CD4-positive, alpha-beta T cell treated with Interleukin-4 for 4 hours (primary cell): ENCODE measurements at regions not wholly inside any gene's neighbourhood (a gene's known extent, or its start where the extent isn't known, plus 50 kb on each side); places are given as distances from the start of the nearest gene placed in this dataset.

ENCODE experiments used
- DNase-seq: peaks from one replicate; pipeline ENCODE4 v3.0.0-alpha.2; 2020

DNA sequence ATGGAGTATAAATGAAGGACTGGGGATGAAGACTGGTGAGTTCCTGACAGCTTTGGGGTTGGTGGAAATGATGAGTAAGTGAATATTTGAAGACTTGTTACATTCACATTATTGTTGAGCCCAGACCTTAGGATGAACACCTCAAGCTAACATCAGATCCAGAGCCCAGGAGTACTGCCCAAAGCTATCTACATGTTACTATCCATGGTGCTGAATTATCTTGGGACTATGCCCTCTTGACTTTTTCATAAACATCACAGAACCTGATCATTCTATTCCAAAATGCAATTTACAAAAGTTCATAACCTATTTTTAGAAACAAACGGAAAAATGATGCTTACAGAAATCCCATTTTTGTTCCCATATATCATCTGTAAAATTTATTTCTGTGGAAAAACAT is 613.3 kb downstream of the TUSC7 start:
- no peak for DNase-seq

GRCh38 chr3:117346901-117347300 is 637.3 kb downstream of the TUSC7 start:
- DNase-seq = no peak

DNA sequence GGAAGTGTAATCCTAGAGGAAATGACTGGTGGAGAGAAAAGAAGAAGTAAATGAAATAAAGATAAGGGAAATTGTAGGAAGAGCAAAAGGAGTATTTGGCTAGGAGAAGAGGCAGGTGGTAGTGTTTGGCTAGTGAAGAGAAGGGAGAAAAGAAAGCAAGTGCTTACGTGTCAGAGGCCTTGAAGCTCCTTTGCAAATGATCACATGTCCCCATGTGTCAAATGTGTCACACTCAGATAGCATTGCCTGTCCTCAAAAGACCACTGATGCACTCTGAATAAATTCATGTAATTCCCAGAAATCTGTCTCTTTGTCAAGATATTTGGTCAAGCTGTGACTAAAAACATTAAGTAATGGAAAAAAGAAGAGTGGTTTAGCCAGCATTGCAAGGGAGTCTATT is 639.3 kb downstream of the TUSC7 start:
- DNase-seq = no peak

DNA sequence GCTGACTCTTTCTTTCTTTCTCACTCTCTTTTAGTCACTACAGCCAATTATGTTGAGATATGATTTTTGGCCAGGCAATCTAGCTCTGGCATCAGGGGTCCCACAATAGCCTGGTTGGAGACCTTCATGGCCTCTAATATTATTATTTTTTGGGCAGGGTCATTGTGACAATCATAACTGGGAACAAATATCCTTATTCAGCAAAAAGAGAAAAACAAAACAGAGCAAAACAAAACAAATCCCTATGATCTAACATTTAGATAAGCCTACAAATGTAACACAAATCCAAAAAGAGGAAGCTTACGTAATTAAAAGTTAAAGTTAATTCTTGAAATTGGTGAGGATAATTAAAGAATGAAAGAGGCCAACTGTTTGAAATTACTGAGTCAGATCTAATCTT is 640.0 kb downstream of the TUSC7 start:
- DNase-seq = no peak

DNA sequence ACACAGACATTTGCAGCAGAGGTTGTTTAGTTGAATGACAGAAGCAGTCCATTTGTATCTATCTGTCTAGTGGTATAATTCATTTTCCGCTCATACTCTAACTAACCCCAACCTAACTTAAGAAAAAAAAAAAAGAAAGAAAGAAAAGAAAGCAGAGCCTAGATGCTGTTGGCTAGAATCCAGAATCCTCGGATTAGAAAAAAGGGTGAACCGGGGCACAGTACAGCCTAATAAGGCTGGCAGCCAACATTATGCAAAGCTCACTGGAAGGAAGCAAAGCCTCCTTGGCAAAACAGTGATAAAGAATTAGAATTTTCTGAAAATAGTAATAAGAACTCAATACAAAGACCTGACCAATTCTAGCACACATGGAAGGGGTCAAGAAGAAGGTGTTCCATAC is 640.8 kb downstream of the TUSC7 start:
- DNase-seq = no peak

GRCh38 chr3:117355566-117355965 is 646.0 kb downstream of the TUSC7 start:
- DNase-seq = no peak

DNA sequence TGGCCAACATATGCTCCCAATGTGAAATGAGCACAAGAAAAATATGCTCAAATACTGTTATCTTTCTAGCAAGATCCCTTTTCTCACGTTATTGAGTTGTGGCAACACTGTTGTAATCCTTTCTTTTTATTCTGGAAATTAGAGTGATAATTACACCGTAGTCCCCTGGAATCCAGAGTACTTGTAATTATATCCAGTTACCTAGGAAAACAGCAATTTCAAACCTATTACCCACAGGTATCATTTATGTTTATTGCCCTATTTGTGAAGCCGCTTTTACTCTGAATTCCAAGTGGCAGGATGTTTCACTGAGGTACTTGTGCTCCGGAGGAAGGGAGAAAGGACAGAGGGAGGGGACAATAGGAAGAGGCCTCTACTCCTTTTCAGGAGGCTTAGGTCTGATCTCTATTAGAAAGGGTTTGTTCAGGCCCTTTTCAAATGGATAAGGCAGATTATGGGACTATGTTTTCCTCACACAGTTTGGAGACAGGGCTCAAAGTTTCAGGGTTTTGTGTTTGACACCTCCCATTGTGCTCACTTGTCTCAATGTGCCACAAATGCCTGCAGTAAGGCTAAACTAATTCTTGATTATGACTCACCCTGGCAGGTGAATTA is 646.6 kb downstream of the TUSC7 start:
- DNase-seq = no peak

DNA sequence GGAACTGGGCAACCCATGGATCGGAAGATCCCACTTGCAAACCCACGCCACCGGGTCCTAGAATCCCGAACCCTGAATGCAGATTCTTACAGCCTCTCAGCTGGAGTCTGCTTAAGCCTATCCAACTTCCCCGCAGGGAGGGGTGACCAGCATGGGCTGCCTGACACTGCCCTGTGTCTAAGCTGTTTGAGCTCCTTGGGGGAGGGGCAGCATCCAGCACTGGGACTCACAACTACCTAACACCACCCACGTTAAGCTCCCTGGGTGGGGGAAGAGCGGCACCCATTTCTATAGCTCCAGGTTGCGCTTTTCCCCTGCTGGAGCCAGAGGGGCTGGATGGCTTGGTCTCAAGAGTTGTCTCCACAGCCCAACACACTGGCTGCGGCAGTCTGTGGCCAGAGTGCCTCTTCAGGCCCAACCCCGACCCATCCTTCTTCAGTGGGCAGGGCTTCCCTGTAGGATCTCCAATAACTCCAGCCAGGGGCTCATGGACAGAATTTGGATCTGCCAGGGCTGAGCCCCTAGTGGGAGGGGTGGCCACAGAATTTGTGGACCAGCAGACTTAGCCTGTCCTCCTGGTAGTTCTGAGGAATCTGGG is 649.2 kb downstream of the TUSC7 start:
- DNase-seq = no peak

DNA sequence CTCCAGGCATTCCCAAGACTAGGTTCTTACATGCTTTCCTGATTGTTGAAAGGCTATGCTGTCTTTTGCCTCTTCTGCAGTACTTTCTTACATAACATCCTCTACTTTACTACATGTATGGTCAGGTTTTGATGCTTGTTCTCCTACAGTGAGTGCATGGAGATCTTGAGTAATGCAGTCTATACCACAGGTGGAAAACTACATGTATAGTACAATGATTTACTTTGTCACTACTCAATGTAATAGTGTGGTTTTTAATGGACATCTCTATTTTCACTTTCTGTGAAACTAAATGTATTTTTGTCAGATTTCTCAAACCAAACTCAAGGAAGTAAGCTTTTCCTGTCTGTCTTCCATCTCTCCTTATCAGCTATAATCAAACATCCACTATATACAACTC is 657.0 kb downstream of the TUSC7 start:
- no peak for DNase-seq

DNA sequence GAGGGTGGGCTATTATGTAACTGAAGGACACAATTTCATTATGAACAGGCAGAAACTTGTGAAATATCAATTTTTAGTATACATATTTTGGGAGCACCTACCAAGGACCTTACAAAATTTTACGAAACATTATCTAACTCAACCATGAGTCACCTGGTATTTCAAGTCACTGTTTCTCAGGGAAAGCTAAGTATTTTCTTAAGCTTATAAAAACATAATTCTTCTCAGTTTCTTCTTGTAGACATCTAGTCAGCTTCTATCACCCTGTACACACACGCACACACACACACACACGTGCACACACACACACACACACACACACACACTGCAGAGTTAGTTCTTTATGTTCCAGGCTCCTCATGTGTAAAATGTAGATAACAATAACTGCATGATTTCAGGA is 658.3 kb downstream of the TUSC7 start:
- DNase-seq = no peak

DNA sequence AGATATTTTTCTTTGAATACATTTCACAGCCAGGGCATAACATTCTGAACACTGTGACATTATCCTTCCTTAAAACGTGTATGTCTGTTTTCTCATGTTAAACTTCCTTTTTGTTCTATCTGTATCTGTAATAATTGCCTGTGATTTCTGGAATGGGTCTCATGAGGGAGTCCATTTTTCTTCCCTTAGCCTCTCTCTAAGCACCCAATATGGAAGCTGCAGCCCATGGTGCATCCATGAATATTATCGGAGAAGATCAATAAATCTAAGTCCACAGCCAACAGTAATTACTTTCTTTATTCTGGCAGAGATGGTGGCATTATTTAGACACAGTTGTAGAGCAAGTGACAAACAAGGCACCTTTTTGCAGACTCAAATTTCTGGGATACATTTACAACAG is 671.1 kb downstream of the TUSC7 start:
- DNase-seq = no peak

DNA sequence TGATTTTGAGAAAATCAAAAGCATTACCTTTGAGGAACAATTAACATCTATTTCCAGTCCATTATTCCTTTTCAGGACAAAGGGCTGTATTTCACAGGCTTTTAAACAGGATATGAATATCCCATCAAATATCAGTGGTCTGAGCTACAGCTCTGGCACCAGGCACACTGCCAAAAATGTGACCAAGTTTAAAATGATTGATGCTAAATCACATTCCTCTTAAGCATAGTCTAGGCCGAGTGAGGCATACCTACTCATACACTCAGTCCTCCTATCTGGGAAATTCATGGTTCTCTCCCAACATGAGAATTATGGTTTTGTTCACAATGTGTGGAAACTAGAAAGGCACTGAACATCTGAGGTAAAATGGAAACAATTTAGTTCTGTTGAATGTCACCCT is 683.5 kb downstream of the TUSC7 start:
- DNase-seq = no peak

DNA sequence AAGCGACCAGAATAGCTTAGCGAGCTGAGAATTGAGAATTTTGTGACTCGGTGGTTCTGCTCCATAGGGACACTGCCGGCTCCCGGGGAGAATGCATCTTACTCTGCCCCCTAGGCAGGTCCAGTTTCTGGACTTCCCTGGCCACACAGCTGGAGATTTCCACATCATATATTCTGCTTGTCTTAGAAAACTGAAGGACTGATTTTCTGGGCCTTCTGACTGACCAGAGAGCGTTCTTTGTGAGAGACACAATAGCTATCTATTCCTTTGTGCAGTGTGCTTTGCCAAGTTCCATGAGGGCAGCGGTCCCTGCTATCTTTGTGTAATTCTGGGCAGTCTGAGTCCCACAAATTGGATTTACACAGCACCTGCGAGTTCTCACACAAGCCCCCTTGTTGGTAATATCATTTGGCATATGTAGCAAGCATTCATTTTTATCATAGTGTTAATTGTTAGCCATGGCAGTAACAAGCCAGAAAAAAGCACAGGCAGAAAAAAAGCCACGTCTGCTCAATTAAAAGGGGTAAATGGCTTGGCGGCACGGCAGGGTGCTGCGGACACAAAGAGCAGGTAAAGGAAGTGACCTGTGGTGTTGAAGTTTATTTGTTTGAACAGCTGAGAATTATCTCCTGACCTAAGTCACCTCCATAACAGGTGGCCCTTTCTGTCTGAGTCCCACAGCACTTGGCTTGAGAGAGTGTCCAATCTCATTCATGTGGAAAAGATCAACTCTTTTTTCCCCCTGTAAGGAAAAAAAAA is 688.7 kb downstream of the TUSC7 start:
- no peak for DNase-seq

DNA sequence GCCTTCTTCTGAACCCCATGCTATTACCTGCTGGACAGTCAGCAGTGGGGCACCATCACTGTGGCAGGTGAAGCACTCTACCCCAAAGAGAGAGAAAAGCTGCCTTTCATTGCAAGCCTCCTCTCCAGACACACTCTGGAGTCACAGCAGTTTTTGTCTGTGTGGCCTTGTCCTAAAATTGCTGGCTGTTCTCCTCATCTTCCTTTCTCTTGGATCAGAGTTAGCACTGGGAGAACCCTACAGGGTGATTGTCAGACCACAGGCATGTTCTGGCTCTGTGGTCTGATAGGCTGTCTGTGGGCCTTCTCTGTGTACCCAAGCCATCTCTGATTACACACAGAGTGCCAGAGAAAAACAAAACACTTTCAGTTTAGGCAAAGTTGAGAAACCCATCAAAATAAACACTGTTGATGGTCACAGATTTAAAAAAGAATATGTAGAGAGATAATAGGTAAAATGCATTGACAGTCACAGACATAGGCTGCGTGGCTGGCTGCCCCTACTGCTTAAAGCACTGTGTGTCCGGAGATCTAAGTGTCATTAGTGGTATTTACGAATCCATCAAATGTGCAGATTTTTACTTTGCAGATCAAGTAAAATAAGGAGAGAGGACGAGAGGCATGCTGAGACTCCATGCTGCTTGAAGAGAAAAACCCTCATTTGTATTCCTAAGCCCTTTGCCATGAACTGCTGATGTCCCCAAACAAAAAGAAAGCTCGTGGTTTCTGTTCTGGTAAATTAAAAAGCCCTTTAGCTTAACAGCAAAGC is 689.9 kb downstream of the TUSC7 start:
- no peak for DNase-seq

GRCh38 chr3:117400303-117400702 is 690.7 kb downstream of the TUSC7 start:
- no peak for DNase-seq

GRCh38 chr3:117404141-117404540 is 694.6 kb downstream of the TUSC7 start:
- no peak for DNase-seq

- no peak for DNase-seq
These were observed 695.2 kb downstream of the TUSC7 start for GRCh38 chr3:117404730-117405129.

GRCh38 chr3:117405359-117405758 is 695.8 kb downstream of the TUSC7 start:
- DNase-seq = no peak

DNA sequence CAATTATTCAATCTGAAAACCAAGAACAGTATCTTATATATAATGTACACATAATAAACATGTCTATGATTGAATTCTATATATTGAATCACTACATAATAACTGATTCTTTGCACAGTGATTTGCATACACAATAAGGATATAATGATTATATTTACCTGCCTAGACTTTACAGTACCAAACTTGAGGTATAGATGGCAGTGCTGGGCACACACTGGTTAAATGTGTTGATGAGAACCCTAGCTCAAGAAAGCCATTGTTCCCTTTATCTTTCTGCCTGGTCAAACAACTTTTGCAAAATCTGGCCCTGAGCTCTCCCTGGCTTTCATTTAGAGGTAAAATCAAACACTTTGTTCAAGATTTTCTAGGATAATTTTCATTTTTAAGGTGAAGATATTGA is 697.7 kb downstream of the TUSC7 start:
- DNase-seq = no peak

DNA sequence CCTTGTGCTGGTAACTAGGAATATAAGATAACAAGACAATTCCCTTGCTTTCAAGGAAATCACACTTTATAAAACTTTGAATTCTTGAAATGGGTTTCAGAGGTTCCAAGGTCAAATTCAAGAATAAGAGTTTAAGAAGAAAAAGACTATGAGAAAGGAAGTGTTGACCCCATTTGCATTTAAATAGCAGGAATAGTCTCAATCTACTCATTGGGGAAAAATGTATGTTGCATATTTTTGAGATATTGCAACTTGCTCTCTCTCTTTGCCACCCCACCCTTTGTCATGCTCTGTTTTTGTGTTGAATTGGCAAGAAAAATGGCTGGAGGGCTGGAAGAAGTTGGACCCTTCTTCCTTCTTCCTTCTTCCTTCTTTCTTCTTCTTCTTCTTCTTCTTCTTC is 699.2 kb downstream of the TUSC7 start:
- no peak for DNase-seq

DNA sequence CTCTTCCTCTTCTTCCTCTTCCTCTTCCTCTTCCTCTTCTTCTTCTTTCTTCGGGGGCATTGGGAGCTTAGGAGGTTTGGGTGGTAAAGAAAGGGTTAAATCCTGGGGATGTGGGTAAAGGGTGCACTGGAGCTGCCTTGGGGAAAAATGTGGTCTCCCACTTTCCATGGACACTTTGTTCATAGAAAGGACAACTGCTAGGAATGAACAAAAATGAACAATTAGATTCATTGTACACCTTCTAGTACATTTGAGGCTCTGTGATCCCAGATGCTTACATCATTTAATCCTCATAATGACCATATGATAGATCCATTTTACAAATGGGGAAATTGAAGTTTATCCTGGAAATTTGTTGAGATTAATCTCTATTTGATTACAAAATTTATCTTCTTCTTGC is 699.7 kb downstream of the TUSC7 start:
- no peak for DNase-seq

DNA sequence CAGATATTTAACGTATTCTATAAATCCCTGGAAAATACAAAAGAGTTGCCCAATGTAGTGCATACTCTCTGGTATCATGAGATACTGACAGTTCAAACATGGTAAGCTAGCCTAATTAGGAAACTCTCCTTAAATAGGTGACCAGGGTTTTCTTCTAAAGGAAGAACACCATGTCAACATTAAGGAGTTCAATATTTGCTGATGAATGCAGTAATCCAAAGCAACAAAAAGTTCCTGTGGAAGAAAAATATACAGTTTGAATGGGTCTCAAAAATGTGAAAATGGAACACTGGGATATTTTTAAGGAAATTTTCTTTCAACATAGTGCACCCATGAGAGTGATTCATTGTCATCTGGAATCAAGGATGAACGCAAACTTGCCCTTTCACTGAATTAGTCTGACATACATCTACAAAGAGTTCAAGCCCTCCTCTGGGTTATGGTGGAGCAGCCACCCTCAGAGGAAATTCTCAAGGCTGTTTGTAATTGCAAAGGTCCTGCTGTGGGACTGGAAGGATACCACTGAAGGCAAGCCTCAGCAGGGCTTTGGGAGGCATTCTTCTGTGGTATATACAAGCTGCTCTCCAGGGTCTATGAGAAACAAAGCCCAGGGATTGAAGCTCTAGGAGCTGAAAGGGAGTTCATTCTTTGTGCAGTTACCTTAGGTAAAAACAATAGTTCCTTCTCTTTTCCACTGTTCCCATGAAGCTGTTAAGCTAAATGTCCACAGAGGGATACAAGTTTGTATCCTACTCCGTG is 700.3 kb downstream of the TUSC7 start:
- DNase-seq = no peak

DNA sequence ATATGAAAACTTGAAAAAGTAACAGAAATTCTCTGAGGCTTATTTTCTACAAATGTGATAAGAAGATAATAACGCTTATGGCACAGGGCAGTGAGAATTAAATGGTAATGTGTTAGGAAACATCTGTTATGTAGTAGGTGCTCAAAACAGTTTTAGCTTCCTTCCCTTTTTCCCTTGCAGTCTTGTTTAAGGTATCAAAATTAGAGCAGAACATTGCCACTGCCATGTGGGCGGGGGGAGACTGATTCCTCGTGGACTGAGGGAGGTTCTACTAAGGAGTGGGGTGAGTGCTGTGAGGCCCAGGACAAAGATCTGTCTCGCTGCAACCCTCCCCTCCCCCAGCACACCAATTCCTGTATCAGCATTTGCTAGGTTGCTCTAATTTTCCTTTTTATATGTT is 702.4 kb downstream of the TUSC7 start:
- no peak for DNase-seq
